Retinal pigment epithelial cell (primary cell): ENCODE measurements at regions not wholly inside any gene's neighbourhood (a gene's known extent, or its start where the extent isn't known, plus 50 kb on each side); places are given as distances from the start of the nearest gene placed in this dataset.

ENCODE experiments used
- DNase-seq: peaks from one replicate; pipeline ENCODE4 v3.0.0-alpha.2; 2010; ENCODE audit warnings: low read depth
- H3K4me3 ChIP-seq: 2 replicates; pipeline ENCODE4 v1.5.1; 2011; ENCODE audit warnings: mild to moderate bottlenecking, low read length, control low read depth, moderate library complexity
- CTCF ChIP-seq: conservative IDR thresholded peaks from 2 replicates; pipeline ENCODE4 v1.5.1; 2011; ENCODE audit warnings: low read depth, low read length, control low read depth, inconsistent platforms

GRCh38 chr4:10929818-10930217 is 245.2 kb upstream of the CLNK start:
- no peak for DNase-seq
- no peak overlapping the region for H3K4me3 ChIP-seq
- TF ChIP-seq CTCF: no peak

- DNase-seq: peak; percentile 96
- no peak for TF ChIP-seq CTCF
- H3K4me3 ChIP-seq: no peak overlapping the region
Measured at GRCh38 chr4:10925996-10926395, 241.4 kb upstream of the CLNK start.

GRCh38 chr4:10924274-10924673 is 239.7 kb upstream of the CLNK start:
- no peak for TF ChIP-seq CTCF
- DNase-seq: no peak
- no peak overlapping the region for H3K4me3 ChIP-seq

- TF ChIP-seq CTCF: no peak
- no peak overlapping the region for H3K4me3 ChIP-seq
- no peak for DNase-seq
Measured at GRCh38 chr4:10917566-10917965, 233.0 kb upstream of the CLNK start.

- TF ChIP-seq CTCF: no peak
- H3K4me3 ChIP-seq: no peak overlapping the region
- DNase-seq: no peak
Measured at GRCh38 chr4:10898072-10898471, 213.5 kb upstream of the CLNK start.

GRCh38 chr4:10897076-10897475 is 212.5 kb upstream of the CLNK start:
- H3K4me3 ChIP-seq: no peak overlapping the region
- TF ChIP-seq CTCF: no peak
- no peak for DNase-seq

- no peak for DNase-seq
- no peak overlapping the region for H3K4me3 ChIP-seq
- peak; percentile 77 for TF ChIP-seq CTCF
Measured at GRCh38 chr4:10893395-10893794, 208.8 kb upstream of the CLNK start.
